ENCODE measurements at regions not wholly inside any gene's neighbourhood (a gene's known extent, or its start where the extent isn't known, plus 50 kb on each side); places are given as distances from the start of the nearest gene placed in this dataset.

DNA sequence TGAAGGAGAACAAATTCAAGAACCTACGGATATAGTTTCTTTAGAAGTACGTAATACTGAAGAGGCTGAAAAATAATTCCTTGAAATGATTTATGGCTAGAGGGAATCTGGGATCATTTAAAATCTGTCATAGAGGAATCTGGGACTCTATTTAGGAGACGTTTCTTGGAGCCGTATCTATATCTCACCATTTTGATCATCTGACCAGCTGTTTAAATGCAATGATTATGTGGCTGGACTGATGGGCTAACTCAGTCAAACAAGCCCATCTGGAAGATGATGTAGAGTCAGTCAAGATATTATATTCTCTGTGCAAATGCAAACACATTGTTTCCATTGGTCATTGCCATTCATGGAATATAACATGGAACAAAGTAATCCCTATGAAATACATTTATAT is 467.7 kb upstream of the ZFHX3 start:
- Histone ChIP-seq H3K27ac (ENCODE audit: low read depth in 1 of 2, low read length in 1 of 2) (no peak overlapping the region), H3K9me3 (ENCODE audit: control insufficient read depth in 4 of 4, insufficient read depth in 3 of 4, low read length in 3 of 4) (peaks cover 0 to 3% (median 0%) of the 10 kb centered on the region in 4 donors), H3K36me3 (ENCODE audit: control insufficient read depth in 4 of 4, insufficient read depth in 4 of 4, low read length in 4 of 4) (no peaks in the 10 kb centered on the region), H3K27me3 (ENCODE audit: control insufficient read depth in 3 of 3, insufficient read depth in 3 of 3, low read length in 2 of 3) (no peaks in the 10 kb centered on the region), H3K4me3 (no peak overlapping the region), H3K9ac (ENCODE audit: insufficient read depth in 1 of 2, low read length in 2 of 2) (no peak overlapping the region), H3K4me1 (ENCODE audit: control insufficient read depth in 5 of 5, insufficient read depth in 5 of 5, low read length in 5 of 5) (peaks cover 0 to 4% (median 0%) of the 10 kb centered on the region in 5 donors)
- peak in 2 of 3 donors; percentile 61 to 63 for DNase-seq
- no peak for ATAC-seq (ENCODE audit: insufficient read depth, low FRiP score)
- TF ChIP-seq, protein P1, sequence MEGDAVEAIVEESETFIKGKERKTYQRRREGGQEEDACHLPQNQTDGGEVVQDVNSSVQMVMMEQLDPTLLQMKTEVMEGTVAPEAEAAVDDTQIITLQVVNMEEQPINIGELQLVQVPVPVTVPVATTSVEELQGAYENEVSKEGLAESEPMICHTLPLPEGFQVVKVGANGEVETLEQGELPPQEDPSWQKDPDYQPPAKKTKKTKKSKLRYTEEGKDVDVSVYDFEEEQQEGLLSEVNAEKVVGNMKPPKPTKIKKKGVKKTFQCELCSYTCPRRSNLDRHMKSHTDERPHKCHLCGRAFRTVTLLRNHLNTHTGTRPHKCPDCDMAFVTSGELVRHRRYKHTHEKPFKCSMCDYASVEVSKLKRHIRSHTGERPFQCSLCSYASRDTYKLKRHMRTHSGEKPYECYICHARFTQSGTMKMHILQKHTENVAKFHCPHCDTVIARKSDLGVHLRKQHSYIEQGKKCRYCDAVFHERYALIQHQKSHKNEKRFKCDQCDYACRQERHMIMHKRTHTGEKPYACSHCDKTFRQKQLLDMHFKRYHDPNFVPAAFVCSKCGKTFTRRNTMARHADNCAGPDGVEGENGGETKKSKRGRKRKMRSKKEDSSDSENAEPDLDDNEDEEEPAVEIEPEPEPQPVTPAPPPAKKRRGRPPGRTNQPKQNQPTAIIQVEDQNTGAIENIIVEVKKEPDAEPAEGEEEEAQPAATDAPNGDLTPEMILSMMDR (IDR thresholded peaks at IDR 0.05; ENCODE audit: control extremely low read depth, extremely low read depth) = no peak
- 78 to 83% methylated on average over 4 of the region's 4 CpGs for whole genome bisulfite sequencing, 2 donors

DNA sequence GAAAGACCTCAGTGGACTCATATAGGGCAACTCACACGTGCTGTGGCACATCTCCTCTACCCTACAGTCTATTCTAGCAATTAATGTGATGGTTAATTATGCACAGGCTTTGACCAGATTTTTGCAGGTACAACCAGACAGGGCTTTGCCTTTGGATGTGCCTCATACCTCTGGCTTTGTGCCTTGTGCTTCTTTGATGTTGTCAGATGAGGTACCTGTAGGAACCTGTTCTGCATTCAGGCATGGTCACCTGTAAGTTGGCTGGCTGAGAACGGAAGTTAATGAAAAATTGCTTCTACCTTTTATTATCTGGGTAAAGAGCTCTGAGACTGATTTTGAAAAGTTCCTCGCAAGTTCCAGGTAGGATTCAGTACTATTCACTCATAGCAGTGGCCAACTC is 462.9 kb upstream of the ZFHX3 start:
- Histone ChIP-seq H3K27me3 (ENCODE audit: control insufficient read depth in 3 of 3, insufficient read depth in 3 of 3, low read length in 2 of 3) (no peaks in the 10 kb centered on the region), H3K4me1 (ENCODE audit: control insufficient read depth in 5 of 5, insufficient read depth in 5 of 5, low read length in 5 of 5) (peaks cover 0 to 4% (median 0%) of the 10 kb centered on the region in 5 donors), H3K9me3 (ENCODE audit: control insufficient read depth in 4 of 4, insufficient read depth in 3 of 4, low read length in 3 of 4) (peaks cover 0 to 3% (median 0%) of the 10 kb centered on the region in 4 donors), H3K4me3 (no peak overlapping the region), H3K36me3 (ENCODE audit: control insufficient read depth in 4 of 4, insufficient read depth in 4 of 4, low read length in 4 of 4) (no peaks in the 10 kb centered on the region), H3K27ac (ENCODE audit: low read depth in 1 of 2, low read length in 1 of 2) (no peak overlapping the region), H3K9ac (ENCODE audit: insufficient read depth in 1 of 2, low read length in 2 of 2) (no peak overlapping the region)
- no peak for DNase-seq
- TF ChIP-seq, protein P1 (IDR thresholded peaks at IDR 0.05; ENCODE audit: control extremely low read depth, extremely low read depth) = no peak
- no peak for ATAC-seq (ENCODE audit: insufficient read depth, low FRiP score)
- WGBS, 2 donors = 63 to 84% methylated on average over 3 of the region's 3 CpGs

DNA sequence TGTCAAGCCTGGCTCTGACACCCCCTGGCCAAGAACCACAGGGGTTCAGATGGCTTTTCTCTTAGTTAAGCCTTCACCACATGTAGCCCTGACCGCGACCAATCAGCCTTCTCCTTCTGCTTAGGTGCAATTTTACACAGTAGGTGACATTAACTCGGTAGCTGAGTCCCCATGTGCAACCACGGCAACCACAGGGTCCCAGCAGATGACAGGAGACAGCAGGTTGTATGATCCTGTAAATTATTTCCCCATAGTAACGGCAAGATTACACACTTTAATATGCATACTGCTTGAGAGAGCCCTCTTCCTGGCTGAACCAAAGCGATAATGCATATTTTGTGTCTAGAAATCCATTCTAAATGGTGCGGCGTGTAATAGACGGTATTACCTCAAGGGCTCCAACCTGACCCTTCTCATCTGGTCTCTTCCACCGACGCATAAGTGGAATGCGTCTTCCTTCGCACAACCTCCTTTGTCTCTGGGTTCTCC is 458.7 kb upstream of the ZFHX3 start:
- TF ChIP-seq, protein P1 (IDR thresholded peaks at IDR 0.05; ENCODE audit: control extremely low read depth, extremely low read depth) = no peak
- H3K36me3 ChIP-seq (ENCODE audit: control insufficient read depth in 4 of 4, insufficient read depth in 4 of 4, low read length in 4 of 4) = no peaks in the 10 kb centered on the region
- H3K4me1 ChIP-seq (ENCODE audit: control insufficient read depth in 5 of 5, insufficient read depth in 5 of 5, low read length in 5 of 5) = peaks cover 0 to 5% (median 0%) of the 10 kb centered on the region in 5 donors
- no peak overlapping the region for H3K4me3 ChIP-seq
- H3K9ac ChIP-seq (ENCODE audit: insufficient read depth in 1 of 2, low read length in 2 of 2) = no peak overlapping the region
- ATAC-seq (ENCODE audit: insufficient read depth, low FRiP score) (no peak), DNase-seq (no peak)
- no peaks in the 10 kb centered on the region for H3K27me3 ChIP-seq (ENCODE audit: control insufficient read depth in 3 of 3, insufficient read depth in 3 of 3, low read length in 2 of 3)
- H3K27ac ChIP-seq (ENCODE audit: low read depth in 1 of 2, low read length in 1 of 2) = no peak overlapping the region
- H3K9me3 ChIP-seq (ENCODE audit: control insufficient read depth in 4 of 4, insufficient read depth in 3 of 4, low read length in 3 of 4) = peaks cover 0 to 1% (median 0%) of the 10 kb centered on the region in 4 donors
- WGBS, 2 donors = 87 to 89% methylated on average over 13 of the region's 13 CpGs

DNA sequence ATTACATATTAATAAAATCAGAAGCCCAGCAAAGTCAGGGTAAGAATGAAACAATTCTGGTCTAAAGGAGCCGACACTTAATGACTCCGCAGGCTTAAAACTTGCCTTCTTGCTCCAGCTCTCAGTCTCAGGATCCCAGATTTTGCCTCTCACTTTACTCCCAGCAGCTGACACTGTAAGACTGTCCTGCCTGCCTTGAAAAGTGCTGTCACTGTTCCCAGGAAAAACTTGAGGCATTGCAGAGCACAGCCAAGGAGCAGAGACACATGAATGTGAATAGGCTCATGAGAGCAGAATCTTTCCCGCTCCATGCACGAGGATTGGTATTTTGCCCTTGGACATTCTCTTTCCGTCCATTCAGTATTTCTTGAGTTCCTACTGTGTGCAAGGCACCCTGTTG is 457.6 kb upstream of the ZFHX3 start:
- ATAC-seq (ENCODE audit: insufficient read depth, low FRiP score) (no peak), DNase-seq (peak in 2 of 3 donors; percentile 41 to 58)
- H3K36me3 ChIP-seq (ENCODE audit: control insufficient read depth in 4 of 4, insufficient read depth in 4 of 4, low read length in 4 of 4) = no peaks in the 10 kb centered on the region
- H3K4me3 ChIP-seq = no peak overlapping the region
- TF ChIP-seq, protein P1 (IDR thresholded peaks at IDR 0.05; ENCODE audit: control extremely low read depth, extremely low read depth) = no peak
- H3K27ac ChIP-seq (ENCODE audit: low read depth in 1 of 2, low read length in 1 of 2) = no peak overlapping the region
- H3K4me1 ChIP-seq (ENCODE audit: control insufficient read depth in 5 of 5, insufficient read depth in 5 of 5, low read length in 5 of 5) = peaks cover 0 to 5% (median 0%) of the 10 kb centered on the region in 5 donors
- H3K9ac ChIP-seq (ENCODE audit: insufficient read depth in 1 of 2, low read length in 2 of 2) = no peak overlapping the region
- whole genome bisulfite sequencing, 2 donors = 66 to 74% methylated on average over 5 of the region's 5 CpGs
- H3K9me3 ChIP-seq (ENCODE audit: control insufficient read depth in 4 of 4, insufficient read depth in 3 of 4, low read length in 3 of 4) = peaks cover 0 to 1% (median 0%) of the 10 kb centered on the region in 4 donors
- H3K27me3 ChIP-seq (ENCODE audit: control insufficient read depth in 3 of 3, insufficient read depth in 3 of 3, low read length in 2 of 3) = no peaks in the 10 kb centered on the region

Data from lung (tissue), 11 donors.